ENCODE measurements at regions not wholly inside any gene's neighbourhood (a gene's known extent, or its start where the extent isn't known, plus 50 kb on each side); places are given as distances from the start of the nearest gene placed in this dataset.

GRCh38 chr2:195122653-195123052, 534.4 kb upstream of the SLC39A10 start:
- TF ChIP-seq EZH2 (IDR thresholded peaks at IDR 0.05; ENCODE audit: borderline replicate concordance, insufficient read depth, low read depth, low read length, poor library complexity, severe bottlenecking) (no peak), CTCF (IDR thresholded peaks at IDR 0.05) (no peak)

Measured in B cell (primary cell).